Adrenal gland (tissue), 5 donors: ENCODE measurements at regions not wholly inside any gene's neighbourhood (a gene's known extent, or its start where the extent isn't known, plus 50 kb on each side); places are given as distances from the start of the nearest gene placed in this dataset.
"Not testable (repeated sequence)": the region's sequence is repeated elsewhere in the genome, so short reads cannot be mapped to it uniquely, and the experiment has no call there.

Experiments
- POLR2A ChIP-seq, 2 donors: fragments of 450-650 bp; IDR thresholded peaks; one replicate each; pipeline ENCODE4 v1.6.1; 2017; ENCODE audit warnings: antibody characterized with exemption in 2 of 2, mild to moderate bottlenecking in 2 of 2, moderate library complexity in 1 of 2
- TF ChIP-seq, protein P1 (sequence below), 6 experiments: fragments of 450-650 bp in 4 of 6; fragments of 200-600 bp in 2 of 6; sonication (generic) in 1 of 6; IDR thresholded peaks; 1 replicate in 5 of 6; 2 replicates in 1 of 6; pipeline versions ENCODE4 v1.5.1 to v1.8.0; 2016 to 2021; ENCODE audit warnings: antibody characterized with exemption in 6 of 6, mild to moderate bottlenecking in 2 of 6, moderate library complexity in 1 of 6
- donor health status: DM: no; HTN: no; CAD: no.

DNA sequence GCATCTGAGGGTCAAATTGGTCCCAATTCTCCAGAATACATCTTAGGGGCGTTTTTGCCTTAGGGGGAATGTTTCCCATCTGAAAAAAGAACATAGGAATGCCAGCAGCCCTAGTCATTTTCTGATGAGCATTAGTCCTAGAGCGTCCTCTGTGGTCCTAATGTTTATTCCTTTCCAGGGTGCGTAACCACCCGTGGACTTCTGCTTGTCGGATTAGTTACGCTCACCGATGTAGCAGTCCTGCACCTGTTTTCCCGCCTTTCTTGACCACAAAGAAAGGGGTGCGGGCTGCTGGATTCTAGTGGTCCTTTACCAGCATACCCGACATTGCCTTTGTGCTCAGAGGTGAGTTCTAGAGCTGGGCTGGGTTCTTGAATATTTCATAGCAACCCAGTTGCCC lies 91.3 kb upstream of the SMAD3 start:
- TF ChIP-seq, protein P1, sequence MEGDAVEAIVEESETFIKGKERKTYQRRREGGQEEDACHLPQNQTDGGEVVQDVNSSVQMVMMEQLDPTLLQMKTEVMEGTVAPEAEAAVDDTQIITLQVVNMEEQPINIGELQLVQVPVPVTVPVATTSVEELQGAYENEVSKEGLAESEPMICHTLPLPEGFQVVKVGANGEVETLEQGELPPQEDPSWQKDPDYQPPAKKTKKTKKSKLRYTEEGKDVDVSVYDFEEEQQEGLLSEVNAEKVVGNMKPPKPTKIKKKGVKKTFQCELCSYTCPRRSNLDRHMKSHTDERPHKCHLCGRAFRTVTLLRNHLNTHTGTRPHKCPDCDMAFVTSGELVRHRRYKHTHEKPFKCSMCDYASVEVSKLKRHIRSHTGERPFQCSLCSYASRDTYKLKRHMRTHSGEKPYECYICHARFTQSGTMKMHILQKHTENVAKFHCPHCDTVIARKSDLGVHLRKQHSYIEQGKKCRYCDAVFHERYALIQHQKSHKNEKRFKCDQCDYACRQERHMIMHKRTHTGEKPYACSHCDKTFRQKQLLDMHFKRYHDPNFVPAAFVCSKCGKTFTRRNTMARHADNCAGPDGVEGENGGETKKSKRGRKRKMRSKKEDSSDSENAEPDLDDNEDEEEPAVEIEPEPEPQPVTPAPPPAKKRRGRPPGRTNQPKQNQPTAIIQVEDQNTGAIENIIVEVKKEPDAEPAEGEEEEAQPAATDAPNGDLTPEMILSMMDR (IDR thresholded peaks at IDR 0.05) = not testable (repeated sequence)
- not testable (repeated sequence) for TF ChIP-seq POLR2A (IDR thresholded peaks at IDR 0.05)
